GM12878 (cell line): ENCODE measurements at regions not wholly inside any gene's neighbourhood (a gene's known extent, or its start where the extent isn't known, plus 50 kb on each side); places are given as distances from the start of the nearest gene placed in this dataset.

Experiments used
- ATAC-seq: fragments of 200-7000 bp; cut with Tn5 transposase; 3 replicates; pipeline ENCODE4 v1.9.1; 2020; ENCODE audit warnings: mild to moderate bottlenecking, moderate library complexity
- BruUV-seq: library from RNA; stranded (reverse); fragments of 400-500 nt; replicated peaks from 2 replicates; lab custom pipeline; 2021; lab: Mats Ljungman, UMichigan
- CTCF ChIA-PET: fragments of 300-600 bp; sonication (Branson Sonifier 250); formaldehyde crosslinking; extraction: SDS; loops from one replicate; lab custom pipeline; 2021; ENCODE audit warnings: inconsistent platforms; lab: Yijun Ruan, JAX
- POLR2A ChIA-PET: fragments of 350-600 bp; formaldehyde crosslinking; extraction: SDS; loops from one replicate; lab custom pipeline; 2021; ENCODE audit warnings: inconsistent platforms; lab: Charles Lee
- RAD21 ChIA-PET: fragments of 300-600 bp; sonication (Branson Sonifier 250); formaldehyde crosslinking; loops from one replicate; lab custom pipeline; 2023; ENCODE audit warnings: antibody characterized with exemption; ENCODE audit not compliant: unreplicated experiment; lab: Charles Lee
- SMC1A ChIA-PET: fragments of 300-600 bp; sonication (Branson Sonifier 250); formaldehyde crosslinking; loops from one replicate; lab custom pipeline; 2023; ENCODE audit not compliant: unreplicated experiment, uncharacterized antibody; lab: Charles Lee
- DNase-seq: peaks from one replicate; pipeline ENCODE4 v3.0.0-alpha.2; 2011; ENCODE audit warnings: low read depth, low spot score
- FAIRE-seq: peaks from 3 replicates; lab custom pipeline; 2011; peaks lifted over from hg19 to GRCh38; lab: Jason Lieb, UNC
- H2AFZ ChIP-seq: 2 replicates; pipeline ENCODE4 v1.6.0; 2011; ENCODE audit warnings: low read depth, low read length, control low read depth; ENCODE audit not compliant: control insufficient read depth
- H3K27ac ChIP-seq: 2 replicates; pipeline ENCODE4 v1.5.1; 2011; ENCODE audit warnings: control low read depth; ENCODE audit not compliant: control insufficient read depth, insufficient read depth
- H3K27me3 ChIP-seq, 2 experiments: replicated peaks in 1 of 2; 2 replicates each; pipeline versions ENCODE4 v1.6.0 to v1.6.1; 2011; ENCODE audit warnings: low read length in 1 of 2; ENCODE audit not compliant: control insufficient read depth in 2 of 2, insufficient read depth in 2 of 2
- H3K36me3 ChIP-seq, 2 experiments: 2 replicates each; pipeline ENCODE4 v1.5.1; 2011; ENCODE audit warnings: low read length in 1 of 2; ENCODE audit not compliant: control insufficient read depth in 2 of 2, insufficient read depth in 2 of 2
- H3K4me1 ChIP-seq: 2 replicates; pipeline ENCODE4 v1.6.1; 2011; ENCODE audit warnings: mild to moderate bottlenecking, low read length, moderate library complexity, mixed read lengths; ENCODE audit not compliant: control insufficient read depth, insufficient read depth
- H3K4me2 ChIP-seq: 2 replicates; pipeline ENCODE4 v1.6.0; 2011; ENCODE audit warnings: control low read depth; ENCODE audit not compliant: control insufficient read depth, insufficient read depth
- H3K4me3 ChIP-seq: fragments of 200-600 bp; sonication (generic); 2 replicates; pipeline ENCODE4 v1.5.1; 2016
- H3K79me2 ChIP-seq: 2 replicates; pipeline ENCODE4 v1.6.0; 2011; ENCODE audit warnings: low read length; ENCODE audit not compliant: control insufficient read depth, insufficient read depth
- H3K9ac ChIP-seq: 2 replicates; pipeline ENCODE4 v1.8.0; 2011; ENCODE audit warnings: low read length, control low read depth, mixed read lengths; ENCODE audit not compliant: control insufficient read depth, insufficient read depth
- H3K9me3 ChIP-seq: replicated peaks from 3 replicates; pipeline ENCODE4 v1.5.1; 2011; ENCODE audit warnings: mild to moderate bottlenecking, low read length; ENCODE audit not compliant: control insufficient read depth, insufficient read depth
- H4K20me1 ChIP-seq: 2 replicates; pipeline ENCODE4 v1.6.0; 2011; ENCODE audit not compliant: control insufficient read depth, insufficient read depth
- CHD1 ChIP-seq: IDR thresholded peaks from 2 replicates; pipeline ENCODE4 v1.6.1; 2012; ENCODE audit warnings: low read depth, low read length, improper control_type of control experiment
- CHD4 ChIP-seq: fragments of 200-600 bp; sonication (generic); IDR thresholded peaks from 2 replicates; pipeline ENCODE4 v1.6.1; 2016; ENCODE audit warnings: mild to moderate bottlenecking
- EP300 ChIP-seq, 2 experiments: fragments of 150-350 bp in 1 of 2; IDR thresholded peaks; 2 replicates each; pipeline ENCODE4 v1.6.1; 2011 to 2012; ENCODE audit warnings: low read depth in 2 of 2, low read length in 2 of 2, borderline replicate concordance in 1 of 2, improper control_type of control experiment in 1 of 2, inconsistent platforms in 1 of 2; ENCODE audit not compliant: control insufficient read depth in 1 of 2
- LARP7 ChIP-seq: fragments of 450-650 bp; IDR thresholded peaks from 2 replicates; pipeline ENCODE4 v1.6.1; 2017; ENCODE audit warnings: mild to moderate bottlenecking
- SMARCA5 ChIP-seq: fragments of 450-650 bp; IDR thresholded peaks from 2 replicates; pipeline ENCODE4 v1.6.1; 2017; ENCODE audit warnings: mild to moderate bottlenecking
- ZBTB4 ChIP-seq: fragments of 450-650 bp; formaldehyde crosslinking; IDR thresholded peaks from 2 replicates; pipeline ENCODE4 v1.4.0; 2022; ENCODE audit warnings: mild to moderate bottlenecking, moderate library complexity
- ZNF207 ChIP-seq: fragments of 450-650 bp; IDR thresholded peaks from 2 replicates; pipeline ENCODE4 v1.6.1; 2014; ENCODE audit warnings: antibody characterized with exemption, mild to moderate bottlenecking, borderline replicate concordance
- WGBS: methylation state at CpG from one replicate; pipeline ENCODE4 v1.1.6; 2016; ENCODE audit warnings: low lambda C conversion rate; ENCODE audit not compliant: insufficient replicate concordance, insufficient coverage; ENCODE audit errors: missing lambda C conversion rate; 5-methylcytosine and 5-hydroxymethylcytosine counted together
- in situ Hi-C: fragments of 300-500 bp; cut with MboI; formaldehyde crosslinking; loops from 9 replicates; pipeline ENCODE4 v1.14.3; 2018; ENCODE audit warnings: mixed read lengths
- intact Hi-C: fragments of 100-400 bp; cut with micrococcal nuclease; formaldehyde crosslinking; loops from one replicate; pipeline ENCODE4 v1.14.2; 2022; ENCODE audit not compliant: unreplicated experiment
- TF ChIP-seq, protein P1 (sequence below): IDR thresholded peaks from 2 replicates; pipeline ENCODE4 v1.6.1; 2012; ENCODE audit warnings: improper control_type of control experiment, low read depth, low read length; ENCODE audit not compliant: insufficient replicate concordance
- TF ChIP-seq, protein P2 (sequence below): fragments of 150-350 bp; IDR thresholded peaks from 2 replicates; pipeline ENCODE4 v1.6.1; 2016; ENCODE audit warnings: low read depth, low read length

DNA sequence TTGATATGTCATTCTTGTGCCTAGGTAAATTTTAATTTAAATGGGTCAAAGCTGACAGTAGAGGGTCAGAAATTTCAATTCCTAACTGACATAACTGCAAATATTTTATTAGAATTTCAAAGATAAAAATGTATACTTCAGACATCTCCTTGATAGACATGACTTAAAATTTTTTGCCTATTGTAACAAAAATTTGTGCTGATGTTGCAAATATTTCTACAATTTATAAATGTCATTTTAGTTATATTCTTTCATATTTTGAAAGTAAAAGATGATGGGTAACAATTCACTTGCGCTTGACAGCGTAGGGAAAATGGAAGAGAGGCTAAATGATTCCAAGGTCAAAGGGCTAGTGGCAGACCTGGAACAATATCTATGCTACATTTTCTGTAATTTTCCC, 220.3 kb upstream of the ST8SIA4 start:
- Histone ChIP-seq H3K9ac (no peak overlapping the region), H3K27ac (no peak overlapping the region), H2AFZ (no peak overlapping the region), H3K9me3 (no peaks in the 10 kb centered on the region), H3K36me3 (no peaks in the 10 kb centered on the region), H3K4me3 (no peak overlapping the region), H3K4me2 (no peak overlapping the region), H3K27me3 (no peaks in the 10 kb centered on the region), H3K79me2 (no peaks in the 10 kb centered on the region), H4K20me1 (no peaks in the 10 kb centered on the region), H3K4me1 (no peaks in the 10 kb centered on the region)
- ATAC-seq, result no peak
- ChIA-PET CTCF (no interaction called here), SMC1A (no interaction called here), RAD21 (no interaction called here), POLR2A (no interaction called here)
- TF ChIP-seq EP300 (IDR thresholded peaks at IDR 0.05; ENCODE audit: borderline replicate concordance in 1 of 2, control insufficient read depth in 1 of 2, low read depth in 2 of 2, low read length in 2 of 2), result no peak
- TF ChIP-seq SMARCA5, result no peak
- TF ChIP-seq CHD1, result no peak
- no peak for TF ChIP-seq ZBTB4 (CRISPR knock-in tag)
- TF ChIP-seq, protein P1, sequence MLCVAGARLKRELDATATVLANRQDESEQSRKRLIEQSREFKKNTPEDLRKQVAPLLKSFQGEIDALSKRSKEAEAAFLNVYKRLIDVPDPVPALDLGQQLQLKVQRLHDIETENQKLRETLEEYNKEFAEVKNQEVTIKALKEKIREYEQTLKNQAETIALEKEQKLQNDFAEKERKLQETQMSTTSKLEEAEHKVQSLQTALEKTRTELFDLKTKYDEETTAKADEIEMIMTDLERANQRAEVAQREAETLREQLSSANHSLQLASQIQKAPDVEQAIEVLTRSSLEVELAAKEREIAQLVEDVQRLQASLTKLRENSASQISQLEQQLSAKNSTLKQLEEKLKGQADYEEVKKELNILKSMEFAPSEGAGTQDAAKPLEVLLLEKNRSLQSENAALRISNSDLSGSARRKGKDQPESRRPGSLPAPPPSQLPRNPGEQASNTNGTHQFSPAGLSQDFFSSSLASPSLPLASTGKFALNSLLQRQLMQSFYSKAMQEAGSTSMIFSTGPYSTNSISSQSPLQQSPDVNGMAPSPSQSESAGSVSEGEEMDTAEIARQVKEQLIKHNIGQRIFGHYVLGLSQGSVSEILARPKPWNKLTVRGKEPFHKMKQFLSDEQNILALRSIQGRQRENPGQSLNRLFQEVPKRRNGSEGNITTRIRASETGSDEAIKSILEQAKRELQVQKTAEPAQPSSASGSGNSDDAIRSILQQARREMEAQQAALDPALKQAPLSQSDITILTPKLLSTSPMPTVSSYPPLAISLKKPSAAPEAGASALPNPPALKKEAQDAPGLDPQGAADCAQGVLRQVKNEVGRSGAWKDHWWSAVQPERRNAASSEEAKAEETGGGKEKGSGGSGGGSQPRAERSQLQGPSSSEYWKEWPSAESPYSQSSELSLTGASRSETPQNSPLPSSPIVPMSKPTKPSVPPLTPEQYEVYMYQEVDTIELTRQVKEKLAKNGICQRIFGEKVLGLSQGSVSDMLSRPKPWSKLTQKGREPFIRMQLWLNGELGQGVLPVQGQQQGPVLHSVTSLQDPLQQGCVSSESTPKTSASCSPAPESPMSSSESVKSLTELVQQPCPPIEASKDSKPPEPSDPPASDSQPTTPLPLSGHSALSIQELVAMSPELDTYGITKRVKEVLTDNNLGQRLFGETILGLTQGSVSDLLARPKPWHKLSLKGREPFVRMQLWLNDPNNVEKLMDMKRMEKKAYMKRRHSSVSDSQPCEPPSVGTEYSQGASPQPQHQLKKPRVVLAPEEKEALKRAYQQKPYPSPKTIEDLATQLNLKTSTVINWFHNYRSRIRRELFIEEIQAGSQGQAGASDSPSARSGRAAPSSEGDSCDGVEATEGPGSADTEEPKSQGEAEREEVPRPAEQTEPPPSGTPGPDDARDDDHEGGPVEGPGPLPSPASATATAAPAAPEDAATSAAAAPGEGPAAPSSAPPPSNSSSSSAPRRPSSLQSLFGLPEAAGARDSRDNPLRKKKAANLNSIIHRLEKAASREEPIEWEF, result no peak
- TF ChIP-seq ZNF207, result no peak
- TF ChIP-seq, protein P2, sequence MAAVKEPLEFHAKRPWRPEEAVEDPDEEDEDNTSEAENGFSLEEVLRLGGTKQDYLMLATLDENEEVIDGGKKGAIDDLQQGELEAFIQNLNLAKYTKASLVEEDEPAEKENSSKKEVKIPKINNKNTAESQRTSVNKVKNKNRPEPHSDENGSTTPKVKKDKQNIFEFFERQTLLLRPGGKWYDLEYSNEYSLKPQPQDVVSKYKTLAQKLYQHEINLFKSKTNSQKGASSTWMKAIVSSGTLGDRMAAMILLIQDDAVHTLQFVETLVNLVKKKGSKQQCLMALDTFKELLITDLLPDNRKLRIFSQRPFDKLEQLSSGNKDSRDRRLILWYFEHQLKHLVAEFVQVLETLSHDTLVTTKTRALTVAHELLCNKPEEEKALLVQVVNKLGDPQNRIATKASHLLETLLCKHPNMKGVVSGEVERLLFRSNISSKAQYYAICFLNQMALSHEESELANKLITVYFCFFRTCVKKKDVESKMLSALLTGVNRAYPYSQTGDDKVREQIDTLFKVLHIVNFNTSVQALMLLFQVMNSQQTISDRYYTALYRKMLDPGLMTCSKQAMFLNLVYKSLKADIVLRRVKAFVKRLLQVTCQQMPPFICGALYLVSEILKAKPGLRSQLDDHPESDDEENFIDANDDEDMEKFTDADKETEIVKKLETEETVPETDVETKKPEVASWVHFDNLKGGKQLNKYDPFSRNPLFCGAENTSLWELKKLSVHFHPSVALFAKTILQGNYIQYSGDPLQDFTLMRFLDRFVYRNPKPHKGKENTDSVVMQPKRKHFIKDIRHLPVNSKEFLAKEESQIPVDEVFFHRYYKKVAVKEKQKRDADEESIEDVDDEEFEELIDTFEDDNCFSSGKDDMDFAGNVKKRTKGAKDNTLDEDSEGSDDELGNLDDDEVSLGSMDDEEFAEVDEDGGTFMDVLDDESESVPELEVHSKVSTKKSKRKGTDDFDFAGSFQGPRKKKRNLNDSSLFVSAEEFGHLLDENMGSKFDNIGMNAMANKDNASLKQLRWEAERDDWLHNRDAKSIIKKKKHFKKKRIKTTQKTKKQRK, result no peak
- TF ChIP-seq CHD4, result no peak
- TF ChIP-seq LARP7, result no peak
- no peak for FAIRE-seq
- no TSS peak for BruUV-seq
- intact Hi-C loops (no loop called here), in situ Hi-C loops (no loop called here)
- WGBS, result 27% methylated on average over 2 of the region's 2 CpGs
- DNase-seq, result no peak
